Hepatocyte (in vitro differentiated cells): ENCODE measurements at regions not wholly inside any gene's neighbourhood (a gene's known extent, or its start where the extent isn't known, plus 50 kb on each side); places are given as distances from the start of the nearest gene placed in this dataset.

ENCODE experiments used
- EZH2 ChIP-seq: fragments of 200-600 bp; sonication (generic); IDR thresholded peaks from 2 replicates; pipeline ENCODE4 v1.6.1; 2016; ENCODE audit warnings: antibody characterized with exemption, mild to moderate bottlenecking, borderline replicate concordance
- EZH2phosphoT487 ChIP-seq: fragments of 200-600 bp; sonication (generic); IDR thresholded peaks from one replicate; pipeline ENCODE4 v1.6.1; 2018; ENCODE audit warnings: antibody characterized with exemption, mild to moderate bottlenecking, low read depth, moderate library complexity; ENCODE audit not compliant: unreplicated experiment, severe bottlenecking
- TF ChIP-seq, protein P1 (sequence below): fragments of 200-600 bp; sonication (generic); IDR thresholded peaks from 2 replicates; pipeline ENCODE4 v1.5.1; 2016; ENCODE audit warnings: antibody characterized with exemption, mild to moderate bottlenecking; ENCODE audit not compliant: poor library complexity

GRCh38 chr5:38719403-38719802 is 126.4 kb upstream of the OSMR start:
- TF ChIP-seq, protein P1, sequence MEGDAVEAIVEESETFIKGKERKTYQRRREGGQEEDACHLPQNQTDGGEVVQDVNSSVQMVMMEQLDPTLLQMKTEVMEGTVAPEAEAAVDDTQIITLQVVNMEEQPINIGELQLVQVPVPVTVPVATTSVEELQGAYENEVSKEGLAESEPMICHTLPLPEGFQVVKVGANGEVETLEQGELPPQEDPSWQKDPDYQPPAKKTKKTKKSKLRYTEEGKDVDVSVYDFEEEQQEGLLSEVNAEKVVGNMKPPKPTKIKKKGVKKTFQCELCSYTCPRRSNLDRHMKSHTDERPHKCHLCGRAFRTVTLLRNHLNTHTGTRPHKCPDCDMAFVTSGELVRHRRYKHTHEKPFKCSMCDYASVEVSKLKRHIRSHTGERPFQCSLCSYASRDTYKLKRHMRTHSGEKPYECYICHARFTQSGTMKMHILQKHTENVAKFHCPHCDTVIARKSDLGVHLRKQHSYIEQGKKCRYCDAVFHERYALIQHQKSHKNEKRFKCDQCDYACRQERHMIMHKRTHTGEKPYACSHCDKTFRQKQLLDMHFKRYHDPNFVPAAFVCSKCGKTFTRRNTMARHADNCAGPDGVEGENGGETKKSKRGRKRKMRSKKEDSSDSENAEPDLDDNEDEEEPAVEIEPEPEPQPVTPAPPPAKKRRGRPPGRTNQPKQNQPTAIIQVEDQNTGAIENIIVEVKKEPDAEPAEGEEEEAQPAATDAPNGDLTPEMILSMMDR: no peak
- TF ChIP-seq EZH2 (no peak), EZH2phosphoT487 (no peak)
